BJ (cell line): ENCODE measurements at regions not wholly inside any gene's neighbourhood (a gene's known extent, or its start where the extent isn't known, plus 50 kb on each side); places are given as distances from the start of the nearest gene placed in this dataset.

ENCODE experiments used
- CTCF ChIA-PET: fragments of 350-600 bp; formaldehyde crosslinking; extraction: SDS; loops from one replicate; lab custom pipeline; 2021; ENCODE audit warnings: antibody characterized with exemption, inconsistent platforms; lab: Yijun Ruan, JAX
- POLR2A ChIA-PET: fragments of 300-600 bp; sonication (Branson Sonifier 250); formaldehyde crosslinking; extraction: SDS; loops from one replicate; lab custom pipeline; 2021; ENCODE audit warnings: antibody characterized with exemption; lab: Charles Lee
- DNase-seq: peaks from one replicate; pipeline ENCODE4 v3.0.0-alpha.2; 2011; ENCODE audit warnings: low read depth
- H3K27me3 ChIP-seq: 2 replicates; pipeline ENCODE4 v1.6.0; 2011; ENCODE audit warnings: low read length; ENCODE audit not compliant: control insufficient read depth, insufficient read depth
- H3K36me3 ChIP-seq: 2 replicates; pipeline ENCODE4 v1.5.1; 2011; ENCODE audit warnings: low read length; ENCODE audit not compliant: control insufficient read depth, insufficient read depth
- H3K4me3 ChIP-seq: 2 replicates; pipeline ENCODE4 v1.5.1; 2011; ENCODE audit warnings: low read depth, mild to moderate bottlenecking, control low read depth, low read length
- TF ChIP-seq, protein P1 (sequence below): IDR thresholded peaks from 2 replicates; pipeline ENCODE4 v1.5.1; 2011; ENCODE audit warnings: low read depth, mild to moderate bottlenecking, control low read depth, inconsistent platforms, low read length, moderate library complexity; ENCODE audit not compliant: insufficient read depth

DNA sequence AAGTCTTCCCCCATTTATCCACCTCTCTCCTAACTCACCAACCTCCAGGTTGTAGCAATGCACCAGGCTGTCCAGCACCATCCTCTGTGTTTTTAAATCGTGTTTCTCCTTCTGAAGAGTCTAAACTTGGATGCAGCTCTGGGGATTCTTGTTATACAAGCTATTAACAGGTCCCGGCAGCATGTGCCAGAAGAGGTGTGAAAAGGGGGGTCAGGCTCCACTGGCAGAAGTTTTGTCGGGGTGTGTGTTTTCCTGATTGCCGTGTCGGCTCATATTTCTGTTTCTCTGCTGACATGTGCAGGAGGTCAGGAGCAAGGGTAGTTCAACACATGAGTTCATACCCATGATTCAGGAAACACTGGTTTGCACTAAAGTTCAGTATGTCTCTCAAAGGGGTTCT is 658.6 kb upstream of the CAMK1G start:
- H3K4me3 ChIP-seq = no peak overlapping the region
- H3K27me3 ChIP-seq = no peaks in the 10 kb centered on the region
- H3K36me3 ChIP-seq = no peaks in the 10 kb centered on the region
- TF ChIP-seq, protein P1, sequence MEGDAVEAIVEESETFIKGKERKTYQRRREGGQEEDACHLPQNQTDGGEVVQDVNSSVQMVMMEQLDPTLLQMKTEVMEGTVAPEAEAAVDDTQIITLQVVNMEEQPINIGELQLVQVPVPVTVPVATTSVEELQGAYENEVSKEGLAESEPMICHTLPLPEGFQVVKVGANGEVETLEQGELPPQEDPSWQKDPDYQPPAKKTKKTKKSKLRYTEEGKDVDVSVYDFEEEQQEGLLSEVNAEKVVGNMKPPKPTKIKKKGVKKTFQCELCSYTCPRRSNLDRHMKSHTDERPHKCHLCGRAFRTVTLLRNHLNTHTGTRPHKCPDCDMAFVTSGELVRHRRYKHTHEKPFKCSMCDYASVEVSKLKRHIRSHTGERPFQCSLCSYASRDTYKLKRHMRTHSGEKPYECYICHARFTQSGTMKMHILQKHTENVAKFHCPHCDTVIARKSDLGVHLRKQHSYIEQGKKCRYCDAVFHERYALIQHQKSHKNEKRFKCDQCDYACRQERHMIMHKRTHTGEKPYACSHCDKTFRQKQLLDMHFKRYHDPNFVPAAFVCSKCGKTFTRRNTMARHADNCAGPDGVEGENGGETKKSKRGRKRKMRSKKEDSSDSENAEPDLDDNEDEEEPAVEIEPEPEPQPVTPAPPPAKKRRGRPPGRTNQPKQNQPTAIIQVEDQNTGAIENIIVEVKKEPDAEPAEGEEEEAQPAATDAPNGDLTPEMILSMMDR = no peak
- DNase-seq = no peak
- ChIA-PET CTCF (no interaction called here), POLR2A (no interaction called here)

DNA sequence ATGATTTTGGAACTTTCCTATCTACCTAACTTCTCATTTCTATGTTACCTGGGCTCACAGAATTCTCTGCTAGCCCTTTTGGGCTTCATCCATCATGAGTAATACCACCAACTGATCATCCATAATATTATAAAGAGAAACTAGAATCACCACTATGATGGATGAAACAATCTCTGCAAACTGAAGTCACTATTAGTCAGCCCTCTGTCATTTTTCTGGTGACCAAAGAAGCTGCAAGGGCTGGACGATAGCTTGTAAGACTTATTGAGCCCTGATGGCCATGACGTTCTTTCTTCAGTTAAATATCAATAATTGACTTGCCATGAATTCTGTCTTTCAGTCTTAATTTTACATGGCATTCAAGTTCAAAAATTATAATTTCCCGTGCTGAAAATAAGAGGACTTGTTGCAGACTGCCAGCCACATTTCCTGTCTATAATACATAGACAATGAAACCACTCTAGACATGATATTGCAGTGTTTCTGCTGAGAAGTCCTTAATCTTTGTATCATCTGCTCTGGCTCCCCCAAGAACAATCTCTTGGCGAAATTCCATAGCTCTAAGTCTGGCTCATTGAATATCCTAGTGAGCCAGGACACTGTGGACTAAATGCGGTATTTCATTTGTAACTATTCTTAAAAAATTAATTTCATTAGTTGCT is 655.0 kb upstream of the CAMK1G start:
- CTCF ChIA-PET = no interaction called here
- TF ChIP-seq, protein P1 = no peak
- POLR2A ChIA-PET = no interaction called here
- no peaks in the 10 kb centered on the region for H3K36me3 ChIP-seq
- no peak for DNase-seq
- H3K27me3 ChIP-seq = no peaks in the 10 kb centered on the region
- no peak overlapping the region for H3K4me3 ChIP-seq

DNA sequence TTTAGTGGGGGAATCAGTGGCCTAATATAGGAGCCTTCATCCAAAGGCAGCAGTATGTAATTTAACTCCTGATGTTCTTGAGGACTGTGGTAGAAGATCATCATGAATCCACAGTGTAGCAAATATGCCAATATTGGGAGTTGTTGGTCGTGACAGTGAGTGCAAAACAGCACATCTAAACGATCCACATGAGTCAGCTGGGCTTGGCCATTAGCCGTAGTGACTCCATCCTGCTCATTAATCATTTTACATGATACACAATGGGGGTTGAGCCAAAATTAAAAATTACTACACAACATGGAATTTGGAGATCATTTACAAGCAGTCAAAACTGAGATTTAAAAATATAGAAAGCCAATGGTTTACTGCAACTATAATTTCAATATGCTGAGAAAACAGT is 653.9 kb upstream of the CAMK1G start:
- H3K36me3 ChIP-seq = no peaks in the 10 kb centered on the region
- H3K4me3 ChIP-seq = no peak overlapping the region
- ChIA-PET POLR2A (no interaction called here), CTCF (no interaction called here)
- DNase-seq = no peak
- H3K27me3 ChIP-seq = no peaks in the 10 kb centered on the region
- TF ChIP-seq, protein P1 = no peak

DNA sequence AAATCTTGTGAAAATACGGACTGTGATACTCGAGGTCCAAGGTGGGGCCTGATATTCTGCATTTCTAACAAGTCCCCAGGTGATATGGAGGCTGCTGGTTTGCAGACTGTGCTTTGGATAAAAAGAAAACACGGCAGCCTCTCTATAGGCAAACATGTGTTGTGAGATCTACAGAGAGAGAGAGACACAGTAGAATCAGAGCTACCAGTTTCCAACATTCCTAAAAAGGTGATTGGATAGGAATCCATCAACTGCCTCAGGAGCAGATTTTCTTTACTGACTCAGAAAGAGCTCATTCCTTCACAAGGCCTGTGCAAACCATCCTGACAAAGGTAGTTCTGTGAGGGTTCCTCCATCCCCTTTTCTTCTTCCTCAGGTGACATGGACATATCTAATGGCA is 651.6 kb upstream of the CAMK1G start:
- Histone ChIP-seq H3K27me3 (no peaks in the 10 kb centered on the region), H3K4me3 (no peak overlapping the region), H3K36me3 (no peaks in the 10 kb centered on the region)
- POLR2A ChIA-PET = no interaction called here
- no peak for DNase-seq
- CTCF ChIA-PET = no interaction called here
- TF ChIP-seq, protein P1 = no peak

DNA sequence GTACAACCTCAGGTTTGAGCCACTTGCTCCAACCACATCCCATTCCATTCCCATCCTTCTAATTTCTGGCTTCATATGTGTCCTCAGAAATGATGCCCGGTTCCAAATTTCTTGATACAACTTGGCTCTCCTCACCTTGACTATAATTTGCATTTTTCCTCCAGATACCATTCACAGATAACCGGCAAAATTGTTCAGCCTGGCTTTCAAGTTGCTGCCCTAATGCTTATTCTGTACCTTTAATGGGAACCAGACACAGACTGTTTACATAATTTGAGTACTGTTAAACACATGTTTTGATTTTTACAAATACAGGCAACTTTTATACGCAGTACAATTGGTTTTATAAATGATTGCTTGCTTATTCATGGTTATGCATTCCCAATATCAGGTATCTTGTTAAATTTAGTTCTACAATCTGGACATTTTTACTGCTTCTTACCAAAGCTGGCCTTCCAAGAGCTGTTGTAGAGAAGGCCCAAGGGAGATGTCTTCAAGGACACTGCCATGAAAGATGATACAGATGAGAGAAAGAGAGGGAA is 649.5 kb upstream of the CAMK1G start:
- H3K27me3 ChIP-seq = no peaks in the 10 kb centered on the region
- POLR2A ChIA-PET = no interaction called here
- no peak overlapping the region for H3K4me3 ChIP-seq
- CTCF ChIA-PET = no interaction called here
- DNase-seq = no peak
- TF ChIP-seq, protein P1 = no peak
- H3K36me3 ChIP-seq = no peaks in the 10 kb centered on the region
